SKM-1 treated with dmso at 0.1 percent for 144 hours (cell line): ENCODE measurements at regions not wholly inside any gene's neighbourhood (a gene's known extent, or its start where the extent isn't known, plus 50 kb on each side); places are given as distances from the start of the nearest gene placed in this dataset.
"Not testable (repeated sequence)": the region's sequence is repeated elsewhere in the genome, so short reads cannot be mapped to it uniquely, and the experiment has no call there.

ENCODE experiments used
- DNase-seq: peaks from one replicate; lab custom pipeline; 2025; ENCODE audit not compliant: unreplicated experiment; lab: John Stamatoyannopoulos, UW

- no peak for DNase-seq
These were observed 125.3 kb upstream of the MARCHF11 start for GRCh38 chr5:16304846-16305245.

GRCh38 chr5:16296946-16297345 lies 117.4 kb upstream of the MARCHF11 start:
- no peak for DNase-seq

GRCh38 chr5:16291894-16292293 lies 112.3 kb upstream of the MARCHF11 start:
- no peak for DNase-seq

- no peak for DNase-seq
These were observed 111.9 kb upstream of the MARCHF11 start for GRCh38 chr5:16291474-16291873.

- DNase-seq: no peak
These were observed 104.2 kb upstream of the MARCHF11 start for GRCh38 chr5:16283791-16284190.

GRCh38 chr5:16276859-16277258 lies 97.3 kb upstream of the MARCHF11 start:
- DNase-seq: not testable (repeated sequence)

- DNase-seq: peak; percentile 28
These were observed 92.3 kb upstream of the MARCHF11 start for GRCh38 chr5:16271851-16272250.

- DNase-seq: no peak
These were observed 85.5 kb upstream of the MARCHF11 start for GRCh38 chr5:16265141-16265540.

- no peak for DNase-seq
These were observed 80.4 kb upstream of the MARCHF11 start for GRCh38 chr5:16260000-16260399.

- DNase-seq: no peak
These were observed 74.3 kb upstream of the MARCHF11 start for GRCh38 chr5:16253856-16254255.

- no peak for DNase-seq
These were observed 66.4 kb upstream of the MARCHF11 start for GRCh38 chr5:16245956-16246355.

- DNase-seq: no peak
These were observed 65.7 kb upstream of the MARCHF11 start for GRCh38 chr5:16245249-16245648.

- no peak for DNase-seq
These were observed 58.4 kb upstream of the MARCHF11 start for GRCh38 chr5:16238018-16238417.

GRCh38 chr5:16234598-16234997 lies 55.0 kb upstream of the MARCHF11 start:
- no peak for DNase-seq

- DNase-seq: no peak
These were observed 54.1 kb upstream of the MARCHF11 start for GRCh38 chr5:16233730-16234129.

- DNase-seq: no peak
These were observed 49.9 kb upstream of the MARCHF11 start for GRCh38 chr5:16229357-16229940.
